GM23338 (cell line): ENCODE measurements at regions not wholly inside any gene's neighbourhood (a gene's known extent, or its start where the extent isn't known, plus 50 kb on each side); places are given as distances from the start of the nearest gene placed in this dataset.

Source experiments
- CTCF ChIP-seq, 2 experiments: fragments of 200-600 bp in 1 of 2; sonication (generic) in 1 of 2; conservative IDR thresholded peaks; 2 replicates each; pipeline versions ENCODE4 v1.5.1 to v1.6.1; 2016 to 2017; ENCODE audit warnings: antibody characterized with exemption in 2 of 2, low read depth in 2 of 2, mild to moderate bottlenecking in 2 of 2, moderate library complexity in 1 of 2
- ETS1 ChIP-seq: IDR thresholded peaks from 2 replicates; pipeline ENCODE4 v1.6.1; 2016; ENCODE audit warnings: antibody characterized with exemption
- EZH2 ChIP-seq: fragments of 200-600 bp; sonication (generic); IDR thresholded peaks from one replicate; pipeline ENCODE4 v1.8.0; 2017; ENCODE audit warnings: antibody characterized with exemption, mild to moderate bottlenecking, low read depth; ENCODE audit not compliant: unreplicated experiment
- EZH2phosphoT487 ChIP-seq: fragments of 200-600 bp; sonication (generic); IDR thresholded peaks from one replicate; pipeline ENCODE4 v1.8.1; 2018; ENCODE audit warnings: antibody characterized with exemption; ENCODE audit not compliant: unreplicated experiment
- POLR2AphosphoS5 ChIP-seq: IDR thresholded peaks from 2 replicates; pipeline ENCODE4 v1.6.1; 2016; ENCODE audit warnings: antibody characterized with exemption, low read depth
- REST ChIP-seq: IDR thresholded peaks from one replicate; pipeline ENCODE4 v1.6.1; 2018; ENCODE audit warnings: antibody characterized with exemption; ENCODE audit not compliant: unreplicated experiment

- no peak for TF ChIP-seq EZH2
- no peak for TF ChIP-seq REST
- TF ChIP-seq CTCF (conservative IDR thresholded peaks at IDR 0.05; ENCODE audit: low read depth in 2 of 2), result no peak
- no peak for TF ChIP-seq POLR2AphosphoS5
- no peak for TF ChIP-seq EZH2phosphoT487
- TF ChIP-seq ETS1, result no peak
These were observed 124.9 kb downstream of the CCDC71L start for GRCh38 chr7:106536079-106536478.
